ENCODE measurements at regions not wholly inside any gene's neighbourhood (a gene's known extent, or its start where the extent isn't known, plus 50 kb on each side); places are given as distances from the start of the nearest gene placed in this dataset.
"Not testable (repeated sequence)": the region's sequence is repeated elsewhere in the genome, so short reads cannot be mapped to it uniquely, and the experiment has no call there.

- DNase-seq (ENCODE audit: low read depth in 3 of 3) = no peak
Observed at GRCh38 chr18:47412924-47413323, 161.5 kb upstream of the SKOR2 start.

- DNase-seq (ENCODE audit: low read depth in 3 of 3) = no peak
Observed at GRCh38 chr18:47411159-47411558, 159.7 kb upstream of the SKOR2 start.

GRCh38 chr18:47410139-47410538 is 158.7 kb upstream of the SKOR2 start:
- DNase-seq (ENCODE audit: low read depth in 3 of 3) = no peak

- DNase-seq (ENCODE audit: low read depth in 3 of 3) = no peak
Observed at GRCh38 chr18:47409519-47409918, 158.1 kb upstream of the SKOR2 start.

GRCh38 chr18:47407736-47408135 is 156.3 kb upstream of the SKOR2 start:
- no peak for DNase-seq (ENCODE audit: low read depth in 3 of 3)

GRCh38 chr18:47404845-47405244 is 153.4 kb upstream of the SKOR2 start:
- no peak for DNase-seq (ENCODE audit: low read depth in 3 of 3)

- DNase-seq (ENCODE audit: low read depth in 3 of 3) = no peak
Observed at GRCh38 chr18:47403949-47404348, 152.5 kb upstream of the SKOR2 start.

GRCh38 chr18:47403317-47403716 is 151.9 kb upstream of the SKOR2 start:
- no peak for DNase-seq (ENCODE audit: low read depth in 3 of 3)

GRCh38 chr18:47399475-47399874 is 148.0 kb upstream of the SKOR2 start:
- DNase-seq (ENCODE audit: low read depth in 3 of 3) = no peak

GRCh38 chr18:47397671-47398319 is 146.3 kb upstream of the SKOR2 start:
- DNase-seq (ENCODE audit: low read depth in 3 of 3) = no peak

GRCh38 chr18:47391665-47392064 is 140.2 kb upstream of the SKOR2 start:
- no peak for DNase-seq (ENCODE audit: low read depth in 3 of 3)

- DNase-seq (ENCODE audit: low read depth in 3 of 3) = no peak
Observed at GRCh38 chr18:47390410-47391024, 139.1 kb upstream of the SKOR2 start.

GRCh38 chr18:47389210-47389609 is 137.8 kb upstream of the SKOR2 start:
- no peak for DNase-seq (ENCODE audit: low read depth in 3 of 3)

- DNase-seq (ENCODE audit: low read depth in 3 of 3) = no peak
Observed at GRCh38 chr18:47387864-47388263, 136.4 kb upstream of the SKOR2 start.

GRCh38 chr18:47383729-47384128 is 132.3 kb upstream of the SKOR2 start:
- DNase-seq (ENCODE audit: low read depth in 3 of 3) = no peak

GRCh38 chr18:47381975-47382570 is 130.6 kb upstream of the SKOR2 start:
- DNase-seq (ENCODE audit: low read depth in 3 of 3) = no peak

- no peak for DNase-seq (ENCODE audit: low read depth in 3 of 3)
Observed at GRCh38 chr18:47380153-47380552, 128.7 kb upstream of the SKOR2 start.

GRCh38 chr18:47373465-47373864 is 122.0 kb upstream of the SKOR2 start:
- no peak for DNase-seq (ENCODE audit: low read depth in 3 of 3)

GRCh38 chr18:47370052-47370451 is 118.6 kb upstream of the SKOR2 start:
- no peak for DNase-seq (ENCODE audit: low read depth in 3 of 3)

GRCh38 chr18:47354061-47354460 is 102.6 kb upstream of the SKOR2 start:
- not testable (repeated sequence) for DNase-seq (ENCODE audit: low read depth in 3 of 3)

- DNase-seq (ENCODE audit: low read depth in 3 of 3) = no peak
Observed at GRCh38 chr18:47346016-47346415, 94.6 kb upstream of the SKOR2 start.

GRCh38 chr18:47345291-47345690 is 93.8 kb upstream of the SKOR2 start:
- no peak for DNase-seq (ENCODE audit: low read depth in 3 of 3)

- DNase-seq (ENCODE audit: low read depth in 3 of 3) = no peak
Observed at GRCh38 chr18:47343291-47343690, 91.8 kb upstream of the SKOR2 start.
